Fibroblast of pulmonary artery (primary cell): ENCODE measurements at regions not wholly inside any gene's neighbourhood (a gene's known extent, or its start where the extent isn't known, plus 50 kb on each side); places are given as distances from the start of the nearest gene placed in this dataset.

Source experiments
- DNase-seq: peaks from one replicate; pipeline ENCODE4 v3.0.0-alpha.2; 2010; ENCODE audit warnings: low read depth
- H3K4me3 ChIP-seq: replicated peaks from 2 replicates; pipeline ENCODE4 v1.5.1; 2011; ENCODE audit warnings: low read depth, mild to moderate bottlenecking, control low read depth, low read length, moderate library complexity
- TF ChIP-seq, protein P1 (sequence below): IDR thresholded peaks from 2 replicates; pipeline ENCODE4 v1.5.1; 2011; ENCODE audit warnings: mild to moderate bottlenecking, control low read depth, low read length, inconsistent platforms; ENCODE audit errors: missing control alignments

DNA sequence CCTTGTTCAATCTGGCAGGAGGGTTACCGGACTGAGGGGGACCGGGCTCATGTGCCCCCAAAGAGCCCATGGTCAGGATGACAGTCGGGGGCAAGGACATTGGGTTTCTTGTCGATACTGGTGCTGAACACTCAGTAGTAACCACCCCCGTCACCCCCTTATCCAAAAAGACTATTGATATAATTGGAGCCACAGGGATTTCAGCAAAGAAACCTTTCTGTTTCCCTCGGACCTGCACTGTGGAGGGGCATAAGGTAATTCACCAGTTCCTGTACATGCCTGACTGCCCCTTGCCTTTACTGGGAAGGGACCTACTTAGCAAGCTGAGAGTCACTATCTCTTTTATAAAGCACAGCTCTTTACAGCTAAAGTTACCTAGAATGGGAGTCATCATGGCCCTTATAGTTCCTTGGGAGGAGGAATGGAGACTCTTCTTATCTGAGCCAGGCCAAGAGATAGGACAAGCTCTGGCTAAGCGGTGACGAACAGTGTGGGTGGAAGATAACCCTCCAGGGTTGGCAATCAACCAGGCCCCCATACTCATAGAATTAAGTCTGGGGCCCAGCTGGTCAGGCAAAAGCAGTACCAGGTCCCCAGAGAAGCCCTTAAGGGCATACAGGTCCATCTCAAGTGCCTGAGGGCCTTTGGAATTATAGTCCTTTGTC, 603.7 kb downstream of the UQCRFS1 start:
- no peak overlapping the region for H3K4me3 ChIP-seq
- DNase-seq: no peak
- TF ChIP-seq, protein P1, sequence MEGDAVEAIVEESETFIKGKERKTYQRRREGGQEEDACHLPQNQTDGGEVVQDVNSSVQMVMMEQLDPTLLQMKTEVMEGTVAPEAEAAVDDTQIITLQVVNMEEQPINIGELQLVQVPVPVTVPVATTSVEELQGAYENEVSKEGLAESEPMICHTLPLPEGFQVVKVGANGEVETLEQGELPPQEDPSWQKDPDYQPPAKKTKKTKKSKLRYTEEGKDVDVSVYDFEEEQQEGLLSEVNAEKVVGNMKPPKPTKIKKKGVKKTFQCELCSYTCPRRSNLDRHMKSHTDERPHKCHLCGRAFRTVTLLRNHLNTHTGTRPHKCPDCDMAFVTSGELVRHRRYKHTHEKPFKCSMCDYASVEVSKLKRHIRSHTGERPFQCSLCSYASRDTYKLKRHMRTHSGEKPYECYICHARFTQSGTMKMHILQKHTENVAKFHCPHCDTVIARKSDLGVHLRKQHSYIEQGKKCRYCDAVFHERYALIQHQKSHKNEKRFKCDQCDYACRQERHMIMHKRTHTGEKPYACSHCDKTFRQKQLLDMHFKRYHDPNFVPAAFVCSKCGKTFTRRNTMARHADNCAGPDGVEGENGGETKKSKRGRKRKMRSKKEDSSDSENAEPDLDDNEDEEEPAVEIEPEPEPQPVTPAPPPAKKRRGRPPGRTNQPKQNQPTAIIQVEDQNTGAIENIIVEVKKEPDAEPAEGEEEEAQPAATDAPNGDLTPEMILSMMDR: no peak

DNA sequence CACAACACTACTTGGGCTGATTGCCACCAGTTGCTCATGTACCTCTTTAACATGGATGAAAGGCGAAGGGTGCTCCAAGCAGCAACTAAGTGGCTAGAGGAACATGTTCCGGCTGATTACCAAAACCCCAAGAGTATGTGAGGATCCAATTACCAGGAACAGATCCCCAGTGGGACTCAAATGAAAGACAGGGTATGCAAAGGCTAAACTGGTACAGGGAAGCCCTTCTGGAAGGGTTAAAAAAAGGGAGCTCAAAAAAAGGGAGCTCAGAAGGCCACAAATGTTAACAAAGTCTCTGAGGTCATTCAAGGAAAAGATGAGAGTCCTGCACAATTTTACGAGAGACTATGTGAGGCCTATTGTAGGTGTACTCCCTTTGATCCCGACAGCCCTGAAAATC, 604.7 kb downstream of the UQCRFS1 start:
- no peak for DNase-seq
- H3K4me3 ChIP-seq: no peak overlapping the region
- TF ChIP-seq, protein P1: no peak

DNA sequence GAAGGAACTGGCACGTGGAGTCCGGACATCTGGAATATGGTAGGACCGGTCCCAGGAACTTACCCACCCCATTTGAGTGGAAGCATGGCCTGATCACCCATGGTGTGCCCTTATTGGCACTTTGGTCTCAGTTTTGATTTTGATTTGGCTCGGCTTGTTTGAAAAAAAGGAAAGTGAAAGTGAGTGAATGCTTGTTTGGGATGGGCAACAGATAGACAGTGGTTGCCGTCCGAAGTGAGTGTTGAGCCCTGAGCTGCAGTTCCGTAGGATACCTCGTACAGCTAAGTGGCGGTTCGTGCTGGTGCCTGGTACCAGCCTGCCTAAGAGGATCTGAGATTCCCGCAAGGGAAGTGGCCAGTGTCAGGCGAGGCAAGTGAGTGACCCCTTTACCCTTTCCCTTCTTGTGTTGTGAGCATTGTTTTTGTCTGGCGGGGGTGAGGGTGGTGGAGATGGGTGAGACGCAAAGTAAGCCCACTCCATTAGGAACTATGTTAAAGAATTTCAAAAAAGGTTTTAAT, 605.8 kb downstream of the UQCRFS1 start:
- TF ChIP-seq, protein P1: no peak
- H3K4me3 ChIP-seq: no peak overlapping the region

DNA sequence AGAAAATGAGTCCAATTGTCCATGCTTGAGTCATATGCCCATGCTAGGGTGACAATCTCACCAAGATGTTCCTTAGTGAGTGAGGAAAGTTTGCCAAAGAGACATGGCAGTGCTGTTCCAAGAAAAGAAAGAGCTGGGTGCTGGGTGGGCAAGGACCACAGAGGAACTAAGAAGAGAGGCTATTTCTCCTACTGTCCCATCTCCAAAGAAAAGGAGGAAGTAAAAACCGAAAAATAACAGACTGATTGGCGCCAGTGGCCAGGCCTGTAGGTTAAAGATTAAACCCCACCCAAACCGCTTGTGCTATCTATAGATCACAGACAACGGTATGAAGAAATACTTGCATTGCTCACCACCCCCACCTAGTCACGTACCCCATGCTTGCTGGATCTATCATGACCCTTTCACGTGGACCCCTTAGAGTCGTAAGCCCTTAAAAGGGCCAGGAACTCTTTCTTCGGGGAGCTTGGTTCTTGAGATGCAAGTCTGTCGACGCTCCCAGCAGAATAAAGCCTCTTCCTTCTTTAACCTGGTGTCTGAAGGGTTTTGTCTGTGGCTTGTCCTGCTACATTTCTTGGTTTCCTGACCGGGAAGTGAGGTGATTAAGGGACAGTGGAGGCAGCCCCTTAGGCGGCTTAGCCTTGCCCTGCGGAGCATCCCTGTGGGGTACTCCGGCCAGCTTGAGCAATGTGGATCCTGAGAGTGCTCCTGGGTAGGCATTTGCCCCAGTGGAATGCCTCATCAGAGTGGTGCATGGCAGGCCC, 606.5 kb downstream of the UQCRFS1 start:
- no peak overlapping the region for H3K4me3 ChIP-seq
- DNase-seq: no peak

More for the DNA sequence above, 605.8 kb downstream of the UQCRFS1 start:
- DNase-seq: no peak

DNA sequence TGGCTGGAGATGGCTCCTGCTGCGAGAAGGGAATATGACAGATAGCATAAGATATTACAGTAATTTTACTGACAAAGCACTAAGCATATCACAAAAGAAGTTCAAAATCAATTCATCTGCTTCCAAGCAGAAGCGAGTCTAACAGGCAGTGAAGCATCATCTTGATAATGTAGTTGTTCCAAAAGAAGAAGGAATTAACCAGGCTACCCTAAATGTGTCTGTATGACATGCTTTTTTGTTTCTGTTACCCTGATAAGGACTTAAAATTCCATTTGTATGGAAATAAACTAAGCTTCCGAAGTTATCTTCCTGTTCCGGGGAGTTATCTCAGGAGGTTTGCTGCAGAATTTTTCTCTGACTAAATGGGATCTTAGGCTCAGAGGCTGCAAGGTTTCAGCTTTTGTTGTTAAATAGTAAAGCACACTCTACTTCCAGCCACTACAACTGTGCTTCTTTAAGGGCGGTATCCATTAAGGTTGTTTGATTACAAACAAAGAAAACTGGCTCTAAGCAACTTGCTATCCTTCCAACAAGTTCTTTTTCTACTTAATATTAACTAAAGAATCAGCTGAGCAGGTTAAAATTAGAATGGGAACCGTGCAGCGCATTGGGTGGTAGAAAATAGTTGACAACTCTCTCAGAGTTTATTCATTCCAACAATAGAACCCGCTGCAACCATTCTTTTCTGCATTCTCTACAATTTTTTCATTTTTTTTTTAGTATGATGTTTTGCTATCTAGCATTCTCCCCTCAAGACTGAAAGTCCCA, 607.3 kb downstream of the UQCRFS1 start:
- no peak overlapping the region for H3K4me3 ChIP-seq
- DNase-seq: no peak
- TF ChIP-seq, protein P1: no peak

More for the DNA sequence above, 606.5 kb downstream of the UQCRFS1 start:
- TF ChIP-seq, protein P1: no peak

DNA sequence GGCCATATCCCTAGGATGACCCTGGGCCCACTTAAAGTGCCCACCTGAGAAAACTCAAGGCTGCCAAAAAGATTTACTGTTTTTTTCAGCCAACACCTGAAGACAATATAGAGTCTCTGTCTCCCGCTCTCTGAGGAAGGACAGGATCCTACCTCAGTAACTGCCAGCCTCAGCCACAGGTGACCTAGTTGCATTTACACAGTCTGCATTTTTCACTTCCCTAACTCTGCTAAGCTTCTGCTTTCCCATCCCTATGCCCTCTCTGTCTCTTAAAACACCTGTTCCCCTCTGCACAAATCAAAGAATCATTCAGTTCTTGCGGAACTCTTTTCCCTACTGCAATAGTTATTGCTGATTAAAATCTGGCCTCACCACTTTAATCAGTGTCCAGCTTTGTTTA, 609.5 kb downstream of the UQCRFS1 start:
- no peak overlapping the region for H3K4me3 ChIP-seq
- DNase-seq: no peak
- TF ChIP-seq, protein P1: no peak
